SK-N-SH (cell line): ENCODE measurements at regions not wholly inside any gene's neighbourhood (a gene's known extent, or its start where the extent isn't known, plus 50 kb on each side); places are given as distances from the start of the nearest gene placed in this dataset.

Experiments used
- CTCF ChIP-seq: fragments of 200-600 bp; sonication (generic); IDR thresholded peaks from 2 replicates; pipeline ENCODE4 v1.6.1; 2017; ENCODE audit warnings: antibody characterized with exemption, mild to moderate bottlenecking, moderate library complexity
- EP300 ChIP-seq, 2 experiments: IDR thresholded peaks; 2 replicates each; pipeline versions ENCODE4 v1.4.0 to v1.6.1; 2012; ENCODE audit warnings: borderline replicate concordance in 1 of 2, low read depth in 1 of 2, low read length in 1 of 2
- POLR2AphosphoS5 ChIP-seq: IDR thresholded peaks from 2 replicates; pipeline ENCODE4 v1.6.1; 2012; ENCODE audit warnings: low read depth, low read length
- RFX5 ChIP-seq: IDR thresholded peaks from 2 replicates; pipeline ENCODE4 v1.6.1; 2012; ENCODE audit warnings: mild to moderate bottlenecking, improper control_type of control experiment, low read length
- SMC3 ChIP-seq: IDR thresholded peaks from 2 replicates; pipeline ENCODE4 v1.6.1; 2012; ENCODE audit warnings: low read depth, low read length, improper control_type of control experiment
- TAF1 ChIP-seq: IDR thresholded peaks from 2 replicates; pipeline ENCODE4 v1.6.1; 2012; ENCODE audit warnings: low read depth, mild to moderate bottlenecking, low read length, moderate library complexity, borderline replicate concordance
- TCF12 ChIP-seq: IDR thresholded peaks from 2 replicates; pipeline ENCODE4 v1.4.0; 2012

DNA sequence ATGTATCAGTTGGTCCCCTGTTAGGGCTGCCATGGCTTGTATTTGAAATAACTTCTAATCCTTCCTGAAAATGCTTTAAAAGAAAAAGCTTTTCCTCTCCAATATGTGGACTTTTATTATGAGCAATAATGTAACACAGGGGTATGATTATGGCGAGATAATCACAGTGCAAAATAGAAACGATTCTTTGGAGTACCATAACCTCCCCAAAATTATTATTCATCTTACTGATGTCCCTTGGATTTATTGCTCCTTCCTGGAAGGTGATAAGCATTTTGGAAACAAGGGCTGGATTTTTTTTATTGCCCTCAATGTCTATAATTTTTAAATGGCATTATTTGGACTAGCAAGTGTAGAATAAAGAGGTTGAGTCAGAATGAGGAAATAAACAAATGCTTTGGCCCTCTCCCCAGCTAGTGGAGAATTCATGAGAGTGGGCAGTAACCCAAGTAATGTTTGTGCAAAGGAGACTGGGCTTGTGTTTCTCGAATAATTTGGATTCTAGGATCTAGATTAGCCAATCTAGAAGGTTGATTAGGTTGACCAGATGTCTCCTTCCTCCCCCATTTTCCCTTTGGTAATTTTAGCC, 403.9 kb upstream of the CELF2 start:
- no peak for TF ChIP-seq SMC3
- TF ChIP-seq CTCF = no peak
- no peak for TF ChIP-seq POLR2AphosphoS5
- no peak for TF ChIP-seq TCF12
- no peak for TF ChIP-seq EP300 (IDR thresholded peaks at IDR 0.05; ENCODE audit: borderline replicate concordance in 1 of 2, low read depth in 1 of 2, low read length in 1 of 2)
- TF ChIP-seq TAF1 = no peak
- TF ChIP-seq RFX5 = no peak
